Ectodermal cell (in vitro differentiated cells): ENCODE measurements at regions not wholly inside any gene's neighbourhood (a gene's known extent, or its start where the extent isn't known, plus 50 kb on each side); places are given as distances from the start of the nearest gene placed in this dataset.

Experiments used
- H3K27ac ChIP-seq: 2 replicates; pipeline ENCODE4 v1.7.0; 2013; ENCODE audit warnings: mild to moderate bottlenecking, low read depth, low read length; ENCODE audit not compliant: insufficient read depth, poor library complexity, severe bottlenecking
- H3K27me3 ChIP-seq: 2 replicates; pipeline ENCODE4 v1.7.0; 2013; ENCODE audit warnings: mild to moderate bottlenecking, low read length; ENCODE audit not compliant: insufficient read depth, control insufficient read depth, poor library complexity, severe bottlenecking
- H3K36me3 ChIP-seq: one replicate; pipeline ENCODE4 v1.7.0; 2013; ENCODE audit warnings: low read length; ENCODE audit not compliant: control insufficient read depth, insufficient read depth
- H3K4me1 ChIP-seq: one replicate; pipeline ENCODE4 v1.7.0; 2013; ENCODE audit warnings: low read length; ENCODE audit not compliant: control insufficient read depth, insufficient read depth
- H3K4me3 ChIP-seq: 2 replicates; pipeline ENCODE4 v1.7.0; 2013; ENCODE audit warnings: low read depth, low read length, control low read depth; ENCODE audit not compliant: insufficient read depth
- H3K9me3 ChIP-seq: 2 replicates; pipeline ENCODE4 v1.7.0; 2013; ENCODE audit warnings: mild to moderate bottlenecking, low read length, moderate library complexity; ENCODE audit not compliant: control insufficient read depth
- WGBS, 2 experiments: methylation state at CpG; one replicate each; pipeline ENCODE4 v1.1.7; 2013; ENCODE audit warnings: missing lambda C conversion rate in 2 of 2; 5-methylcytosine and 5-hydroxymethylcytosine counted together

DNA sequence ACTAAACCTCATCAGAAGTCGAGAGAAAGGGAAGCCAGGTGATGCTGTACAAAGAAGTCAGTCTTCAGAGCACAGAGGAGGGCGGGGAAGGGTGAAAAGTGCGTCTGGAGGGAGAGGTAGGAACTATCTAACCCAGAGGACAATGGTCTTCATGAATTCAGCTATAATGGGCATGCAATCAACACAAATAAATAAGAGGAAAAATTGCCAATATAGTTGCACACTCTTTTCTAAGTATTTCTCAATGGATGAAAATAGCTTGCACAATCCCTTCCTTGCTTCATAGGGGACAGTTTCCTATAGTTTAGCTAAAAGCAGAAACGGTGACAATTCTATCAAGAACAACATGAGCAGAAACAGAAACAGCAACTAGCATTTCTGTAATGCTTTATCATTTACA is 931.2 kb downstream of the AACS start:
- Histone ChIP-seq H3K27ac (no peak overlapping the region), H3K4me1 (no peaks in the 10 kb centered on the region), H3K4me3 (no peak overlapping the region), H3K27me3 (no peaks in the 10 kb centered on the region), H3K36me3 (no peaks in the 10 kb centered on the region), H3K9me3 (no peaks in the 10 kb centered on the region)
- 68 to 71% methylated on average over 4 of the region's 4 CpGs for WGBS, 2 experiments

GRCh38 chr12:125999628-126000027 is 934.4 kb downstream of the AACS start:
- Histone ChIP-seq H3K9me3 (no peaks in the 10 kb centered on the region), H3K27ac (no peak overlapping the region), H3K36me3 (no peaks in the 10 kb centered on the region), H3K4me3 (no peak overlapping the region), H3K27me3 (no peaks in the 10 kb centered on the region), H3K4me1 (no peaks in the 10 kb centered on the region)
- 92 to 93% methylated on average over 7 of the region's 7 CpGs for WGBS, 2 experiments

- WGBS, 2 experiments = 72 to 82% methylated on average over 6 of the region's 6 CpGs
- Histone ChIP-seq H3K36me3 (no peaks in the 10 kb centered on the region), H3K27me3 (no peaks in the 10 kb centered on the region), H3K4me1 (no peaks in the 10 kb centered on the region), H3K27ac (no peak overlapping the region), H3K4me3 (no peak overlapping the region), H3K9me3 (peaks cover 7% of the 10 kb centered on the region)
Observed at GRCh38 chr12:126019385-126019784, 954.1 kb downstream of the AACS start.

DNA sequence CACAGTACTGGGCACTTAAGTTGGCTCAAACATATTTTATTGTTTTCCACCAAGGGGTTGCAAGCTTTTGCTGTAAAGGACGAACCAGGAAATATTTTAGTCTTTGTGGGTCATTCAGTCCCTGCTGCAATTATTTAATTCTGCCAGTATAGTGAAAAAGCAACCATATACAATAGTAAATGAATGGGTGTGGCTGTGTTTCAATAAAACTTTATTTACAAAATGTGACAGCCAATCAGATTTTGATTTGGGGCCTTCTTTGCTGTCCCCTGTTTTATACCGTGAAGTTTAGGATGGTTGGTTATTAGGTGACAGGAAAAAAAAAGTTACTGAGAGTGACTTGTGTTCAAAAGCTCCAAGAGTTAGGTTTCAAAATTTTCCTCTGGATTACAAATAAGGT is 956.4 kb downstream of the AACS start:
- no peaks in the 10 kb centered on the region for H3K36me3 ChIP-seq
- H3K4me3 ChIP-seq = no peak overlapping the region
- no peak overlapping the region for H3K27ac ChIP-seq
- peaks cover 7% of the 10 kb centered on the region for H3K9me3 ChIP-seq
- no peaks in the 10 kb centered on the region for H3K27me3 ChIP-seq
- 82 to 86% methylated on average over 1 to 2 of the region's 2 CpGs for WGBS, 2 experiments
- no peaks in the 10 kb centered on the region for H3K4me1 ChIP-seq

DNA sequence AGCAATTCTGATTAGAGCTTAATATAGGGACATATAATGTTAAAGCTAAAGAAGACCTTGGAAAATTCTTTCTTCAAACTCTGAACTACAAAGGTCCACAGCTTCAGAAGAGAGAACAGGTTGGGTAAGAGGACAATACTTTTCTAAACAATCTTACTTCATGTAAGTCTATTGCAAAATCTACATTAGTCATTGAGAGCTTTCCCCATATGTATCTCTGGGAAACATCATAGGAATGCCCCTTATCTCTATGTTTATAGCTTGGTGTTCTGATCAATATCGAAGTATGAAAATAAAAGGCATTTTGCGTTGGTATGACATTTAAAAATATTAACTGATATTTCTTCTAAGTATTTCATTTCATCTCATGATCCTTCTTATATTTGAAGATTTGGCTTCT is 962.6 kb downstream of the AACS start:
- Histone ChIP-seq H3K4me3 (no peak overlapping the region), H3K27me3 (no peaks in the 10 kb centered on the region), H3K27ac (no peak overlapping the region), H3K9me3 (no peaks in the 10 kb centered on the region), H3K36me3 (no peaks in the 10 kb centered on the region), H3K4me1 (no peaks in the 10 kb centered on the region)
- WGBS, 2 experiments = no CpG with 5 or more reads among the region's 2 CpGs

- no peak overlapping the region for H3K4me3 ChIP-seq
- no peaks in the 10 kb centered on the region for H3K9me3 ChIP-seq
- no peaks in the 10 kb centered on the region for H3K36me3 ChIP-seq
- H3K27me3 ChIP-seq = no peaks in the 10 kb centered on the region
- H3K27ac ChIP-seq = no peak overlapping the region
- WGBS, 2 experiments = 90 to 94% methylated on average over 8 of the region's 8 CpGs
- H3K4me1 ChIP-seq = no peaks in the 10 kb centered on the region
Observed at GRCh38 chr12:126030573-126030972, 965.3 kb downstream of the AACS start.

- no peaks in the 10 kb centered on the region for H3K4me1 ChIP-seq
- no peaks in the 10 kb centered on the region for H3K27me3 ChIP-seq
- 90 to 93% methylated on average over 3 of the region's 3 CpGs for WGBS, 2 experiments
- no peak overlapping the region for H3K27ac ChIP-seq
- H3K9me3 ChIP-seq = no peaks in the 10 kb centered on the region
- no peak overlapping the region for H3K4me3 ChIP-seq
- H3K36me3 ChIP-seq = no peaks in the 10 kb centered on the region
Observed at GRCh38 chr12:126033751-126034150, 968.5 kb downstream of the AACS start.

DNA sequence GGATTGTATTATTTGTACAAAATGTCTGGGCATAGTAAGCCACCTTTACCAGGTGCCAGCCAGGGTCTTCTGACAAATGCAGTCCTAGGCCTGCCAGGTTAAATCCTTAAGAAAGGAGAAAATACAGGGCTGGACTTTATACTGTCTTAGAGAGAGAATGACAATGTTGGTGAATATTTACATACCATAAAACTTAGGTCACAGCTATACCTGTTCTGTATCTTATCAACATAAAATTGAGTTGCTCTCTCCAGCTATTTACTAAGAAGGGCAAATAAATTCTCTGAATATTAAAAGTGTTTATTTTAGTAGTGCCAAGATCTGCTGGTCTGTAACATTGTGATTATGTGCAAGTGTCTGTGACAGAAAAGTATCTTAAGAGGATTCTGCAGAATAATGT is 971.1 kb downstream of the AACS start:
- no peak overlapping the region for H3K4me3 ChIP-seq
- H3K9me3 ChIP-seq = no peaks in the 10 kb centered on the region
- H3K4me1 ChIP-seq = no peaks in the 10 kb centered on the region
- no peak overlapping the region for H3K27ac ChIP-seq
- no peaks in the 10 kb centered on the region for H3K36me3 ChIP-seq
- no peaks in the 10 kb centered on the region for H3K27me3 ChIP-seq

DNA sequence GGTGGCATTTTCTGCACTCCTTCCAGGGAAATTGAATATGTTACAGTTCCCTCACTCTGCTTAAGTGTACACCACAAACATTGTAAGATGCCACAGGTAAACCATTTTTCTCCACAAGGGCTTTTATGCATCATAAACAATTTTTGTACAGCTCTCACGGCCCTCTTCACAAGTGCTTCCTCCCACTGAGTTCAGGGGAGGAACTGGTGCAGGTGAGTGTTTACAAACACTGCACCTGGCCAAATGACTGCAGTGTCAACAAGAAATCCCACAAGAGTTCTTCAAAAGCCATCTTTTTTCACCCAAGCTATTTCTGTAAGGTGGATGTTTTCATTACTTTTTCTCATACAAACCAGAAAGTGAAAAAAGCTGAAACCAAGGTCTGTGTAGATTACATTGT is 973.2 kb downstream of the AACS start:
- Histone ChIP-seq H3K27me3 (no peaks in the 10 kb centered on the region), H3K9me3 (no peaks in the 10 kb centered on the region), H3K36me3 (no peaks in the 10 kb centered on the region), H3K4me3 (no peak overlapping the region), H3K4me1 (no peaks in the 10 kb centered on the region), H3K27ac (no peak overlapping the region)
- 71 to 77% methylated on average over 1 of the region's 1 CpG for WGBS, 2 experiments

GRCh38 chr12:126040307-126040706 is 975.1 kb downstream of the AACS start:
- no peaks in the 10 kb centered on the region for H3K36me3 ChIP-seq
- 86 to 89% methylated on average over 5 of the region's 5 CpGs for WGBS, 2 experiments
- H3K27ac ChIP-seq = no peak overlapping the region
- H3K9me3 ChIP-seq = no peaks in the 10 kb centered on the region
- H3K27me3 ChIP-seq = no peaks in the 10 kb centered on the region
- H3K4me1 ChIP-seq = no peaks in the 10 kb centered on the region
- no peak overlapping the region for H3K4me3 ChIP-seq

GRCh38 chr12:126042286-126042685 is 977.1 kb downstream of the AACS start:
- WGBS, 2 experiments = 90 to 91% methylated on average over 5 of the region's 5 CpGs

More at GRCh38 chr12:126042286-126042685, 977.1 kb downstream of the AACS start:
- H3K27ac ChIP-seq = no peak overlapping the region
- no peaks in the 10 kb centered on the region for H3K4me1 ChIP-seq
- H3K9me3 ChIP-seq = no peaks in the 10 kb centered on the region
- no peak overlapping the region for H3K4me3 ChIP-seq
- H3K36me3 ChIP-seq = no peaks in the 10 kb centered on the region
- H3K27me3 ChIP-seq = no peaks in the 10 kb centered on the region
